ENCODE measurements at regions not wholly inside any gene's neighbourhood (a gene's known extent, or its start where the extent isn't known, plus 50 kb on each side); places are given as distances from the start of the nearest gene placed in this dataset.

DNA sequence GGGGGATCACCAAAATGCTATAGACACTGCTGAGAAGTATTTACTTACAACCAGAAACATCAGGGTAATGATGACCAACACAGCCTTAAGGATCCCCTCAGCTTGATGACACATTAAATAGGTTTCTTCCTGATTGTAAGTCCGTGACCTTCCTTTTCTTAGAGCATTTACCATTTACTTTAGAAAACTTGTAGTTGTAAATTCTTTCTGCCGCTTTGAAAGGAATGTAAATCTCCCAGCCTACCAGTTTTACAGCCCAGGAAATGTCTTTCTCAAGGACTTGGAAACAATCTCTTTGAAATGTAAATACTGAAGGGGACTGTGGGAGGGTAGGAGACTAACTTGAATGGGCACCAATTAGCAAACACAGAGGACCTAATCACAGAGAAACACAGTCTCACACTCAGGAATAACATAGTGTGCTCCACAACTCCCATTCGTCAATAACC lies 278.6 kb downstream of the DSC3 start:
- Histone ChIP-seq H3K27ac (ENCODE audit: low read depth, low read length) (no peak overlapping the region), H3K4me3 (ENCODE audit: low read depth, low read length) (no peak overlapping the region), H3K9me3 (ENCODE audit: control insufficient read depth, insufficient read depth, low read length) (peaks cover 5% of the 10 kb centered on the region), H3K27me3 (ENCODE audit: control insufficient read depth, insufficient read depth, low read length) (no peaks in the 10 kb centered on the region)
- CTCF ChIA-PET = no interaction called here
- TF ChIP-seq, protein P1, sequence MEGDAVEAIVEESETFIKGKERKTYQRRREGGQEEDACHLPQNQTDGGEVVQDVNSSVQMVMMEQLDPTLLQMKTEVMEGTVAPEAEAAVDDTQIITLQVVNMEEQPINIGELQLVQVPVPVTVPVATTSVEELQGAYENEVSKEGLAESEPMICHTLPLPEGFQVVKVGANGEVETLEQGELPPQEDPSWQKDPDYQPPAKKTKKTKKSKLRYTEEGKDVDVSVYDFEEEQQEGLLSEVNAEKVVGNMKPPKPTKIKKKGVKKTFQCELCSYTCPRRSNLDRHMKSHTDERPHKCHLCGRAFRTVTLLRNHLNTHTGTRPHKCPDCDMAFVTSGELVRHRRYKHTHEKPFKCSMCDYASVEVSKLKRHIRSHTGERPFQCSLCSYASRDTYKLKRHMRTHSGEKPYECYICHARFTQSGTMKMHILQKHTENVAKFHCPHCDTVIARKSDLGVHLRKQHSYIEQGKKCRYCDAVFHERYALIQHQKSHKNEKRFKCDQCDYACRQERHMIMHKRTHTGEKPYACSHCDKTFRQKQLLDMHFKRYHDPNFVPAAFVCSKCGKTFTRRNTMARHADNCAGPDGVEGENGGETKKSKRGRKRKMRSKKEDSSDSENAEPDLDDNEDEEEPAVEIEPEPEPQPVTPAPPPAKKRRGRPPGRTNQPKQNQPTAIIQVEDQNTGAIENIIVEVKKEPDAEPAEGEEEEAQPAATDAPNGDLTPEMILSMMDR (IDR thresholded peaks at IDR 0.05; ENCODE audit: low read depth, low read length) = no peak
- POLR2A ChIA-PET = no interaction called here
- DNase-seq (ENCODE audit: low read depth, low spot score) = no peak

DNA sequence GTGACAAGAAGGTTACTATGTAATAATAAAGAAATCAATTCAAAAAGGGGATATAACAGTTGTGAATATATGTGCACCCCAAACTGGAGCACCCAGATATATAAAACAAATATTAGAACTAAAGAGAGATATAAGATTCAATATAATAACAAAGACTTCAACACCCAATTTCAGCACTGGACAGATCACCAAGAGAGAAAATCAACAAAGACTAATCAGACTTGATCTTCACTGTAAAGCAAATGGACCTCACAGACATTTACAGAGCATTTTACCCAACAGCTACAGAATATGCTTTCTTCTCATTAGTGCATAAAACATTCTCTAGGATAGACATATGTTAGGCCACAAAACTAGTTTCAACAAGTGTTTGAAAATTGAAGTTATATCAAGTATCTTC lies 287.7 kb downstream of the DSC3 start:
- DNase-seq (ENCODE audit: low read depth, low spot score) = no peak
- TF ChIP-seq, protein P1 (IDR thresholded peaks at IDR 0.05; ENCODE audit: low read depth, low read length) = no peak
- Histone ChIP-seq H3K4me3 (ENCODE audit: low read depth, low read length) (no peak overlapping the region), H3K9me3 (ENCODE audit: control insufficient read depth, insufficient read depth, low read length) (peaks cover 10% of the 10 kb centered on the region), H3K27me3 (ENCODE audit: control insufficient read depth, insufficient read depth, low read length) (no peaks in the 10 kb centered on the region), H3K27ac (ENCODE audit: low read depth, low read length) (no peak overlapping the region)
- ChIA-PET POLR2A (no interaction called here), CTCF (no interaction called here)

DNA sequence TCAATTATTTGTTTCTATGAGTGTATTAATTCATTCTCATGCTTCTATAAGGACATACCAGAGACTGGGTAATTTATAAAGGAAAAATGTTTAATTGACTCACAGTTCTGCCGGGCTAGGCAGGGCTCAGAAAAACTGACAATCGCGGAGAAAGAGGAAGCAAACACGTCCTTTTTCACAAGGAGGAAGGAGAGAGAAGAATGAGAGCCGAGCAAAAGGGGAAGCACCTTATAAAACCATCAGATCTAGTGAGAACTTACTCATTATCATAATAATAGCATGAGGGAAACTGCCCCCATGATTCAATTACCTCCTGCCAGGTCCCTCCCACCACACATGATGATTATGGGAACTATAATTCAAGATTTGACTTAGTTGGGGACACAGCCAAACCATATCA lies 294.0 kb downstream of the DSC3 start:
- ChIA-PET POLR2A (no interaction called here), CTCF (no interaction called here)
- no peak overlapping the region for H3K27ac ChIP-seq (ENCODE audit: low read depth, low read length)
- peaks cover 14% of the 10 kb centered on the region for H3K9me3 ChIP-seq (ENCODE audit: control insufficient read depth, insufficient read depth, low read length)
- H3K4me3 ChIP-seq (ENCODE audit: low read depth, low read length) = no peak overlapping the region
- TF ChIP-seq, protein P1 (IDR thresholded peaks at IDR 0.05; ENCODE audit: low read depth, low read length) = no peak
- no peaks in the 10 kb centered on the region for H3K27me3 ChIP-seq (ENCODE audit: control insufficient read depth, insufficient read depth, low read length)
- DNase-seq (ENCODE audit: low read depth, low spot score) = no peak

DNA sequence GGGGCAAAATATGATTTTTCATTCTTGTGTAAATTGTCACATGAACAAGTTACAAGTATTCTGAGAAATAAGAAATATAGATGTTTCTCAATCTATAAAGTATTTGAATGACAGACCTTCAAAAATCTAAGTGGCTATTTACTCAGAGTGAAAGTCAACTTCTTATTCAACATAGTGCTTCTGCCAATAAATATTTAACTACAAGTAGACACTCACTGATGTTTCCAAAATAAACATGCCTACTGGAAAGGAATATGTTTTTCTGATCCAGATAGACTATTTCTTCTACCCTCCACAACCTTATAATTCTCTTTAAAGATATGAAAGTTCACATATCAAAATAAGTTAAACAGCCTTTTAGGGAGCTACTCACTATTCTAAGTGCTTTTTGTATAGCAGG lies 296.3 kb downstream of the DSC3 start:
- ChIA-PET POLR2A (no interaction called here), CTCF (no interaction called here)
- no peak overlapping the region for H3K4me3 ChIP-seq (ENCODE audit: low read depth, low read length)
- DNase-seq (ENCODE audit: low read depth, low spot score) = no peak
- TF ChIP-seq, protein P1 (IDR thresholded peaks at IDR 0.05; ENCODE audit: low read depth, low read length) = no peak
- no peak overlapping the region for H3K27ac ChIP-seq (ENCODE audit: low read depth, low read length)
- peaks cover 4% of the 10 kb centered on the region; the same call in 1 of the 2 replicates for H3K9me3 ChIP-seq (ENCODE audit: control insufficient read depth, insufficient read depth, low read length)
- no peaks in the 10 kb centered on the region for H3K27me3 ChIP-seq (ENCODE audit: control insufficient read depth, insufficient read depth, low read length)

DNA sequence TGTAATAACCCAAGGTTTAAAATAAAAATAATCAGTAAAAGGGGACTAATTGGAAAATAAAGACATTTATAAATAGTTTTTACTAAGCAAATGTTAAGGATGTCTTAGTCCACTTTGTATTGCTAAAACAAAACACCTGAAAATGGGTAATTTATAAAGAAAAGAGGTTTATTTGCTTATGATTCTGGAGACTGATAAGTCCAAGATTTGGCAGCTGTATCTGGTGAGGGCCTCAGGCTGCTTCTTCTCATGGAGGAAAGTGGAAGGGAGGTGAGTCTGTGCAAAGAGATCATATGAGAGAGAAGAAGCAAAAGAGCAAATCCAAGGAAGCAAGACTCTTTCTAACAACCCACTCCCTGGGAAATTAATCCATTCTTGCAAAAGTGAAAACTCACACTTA lies 299.5 kb downstream of the DSC3 start:
- Histone ChIP-seq H3K27ac (ENCODE audit: low read depth, low read length) (no peak overlapping the region), H3K27me3 (ENCODE audit: control insufficient read depth, insufficient read depth, low read length) (no peaks in the 10 kb centered on the region), H3K9me3 (ENCODE audit: control insufficient read depth, insufficient read depth, low read length) (peaks cover 4% of the 10 kb centered on the region; the same call in 1 of the 2 replicates), H3K4me3 (ENCODE audit: low read depth, low read length) (no peak overlapping the region)
- POLR2A ChIA-PET = no interaction called here
- TF ChIP-seq, protein P1 (IDR thresholded peaks at IDR 0.05; ENCODE audit: low read depth, low read length) = no peak
- DNase-seq (ENCODE audit: low read depth, low spot score) = no peak
- CTCF ChIA-PET = no interaction called here

All from AG04450 (cell line).